ENCODE measurements at regions not wholly inside any gene's neighbourhood (a gene's known extent, or its start where the extent isn't known, plus 50 kb on each side); places are given as distances from the start of the nearest gene placed in this dataset.

DNA sequence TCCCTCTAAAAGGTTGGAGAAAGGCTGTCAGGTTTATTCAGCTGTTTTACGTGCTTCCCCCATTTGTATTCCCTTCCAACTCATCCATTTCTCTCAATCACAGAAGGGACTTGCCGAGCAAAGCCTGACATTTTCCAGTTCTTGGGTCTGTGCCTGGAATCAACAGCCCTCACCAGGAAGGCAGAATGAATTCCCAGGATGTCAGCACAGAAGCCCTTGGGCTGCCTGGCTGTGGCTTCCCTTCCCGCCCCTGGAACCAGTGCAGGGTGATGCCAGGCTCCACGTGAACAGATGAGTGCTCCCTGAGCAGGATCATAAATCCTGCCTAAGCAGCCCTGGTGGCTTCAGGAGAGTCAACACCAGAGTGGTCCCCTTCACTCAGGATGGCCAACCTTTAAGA lies 86.1 kb upstream of the CD83 start:
- DNase-seq (ENCODE audit: low read depth in 3 of 3, low spot score in 2 of 3), result no peak

DNA sequence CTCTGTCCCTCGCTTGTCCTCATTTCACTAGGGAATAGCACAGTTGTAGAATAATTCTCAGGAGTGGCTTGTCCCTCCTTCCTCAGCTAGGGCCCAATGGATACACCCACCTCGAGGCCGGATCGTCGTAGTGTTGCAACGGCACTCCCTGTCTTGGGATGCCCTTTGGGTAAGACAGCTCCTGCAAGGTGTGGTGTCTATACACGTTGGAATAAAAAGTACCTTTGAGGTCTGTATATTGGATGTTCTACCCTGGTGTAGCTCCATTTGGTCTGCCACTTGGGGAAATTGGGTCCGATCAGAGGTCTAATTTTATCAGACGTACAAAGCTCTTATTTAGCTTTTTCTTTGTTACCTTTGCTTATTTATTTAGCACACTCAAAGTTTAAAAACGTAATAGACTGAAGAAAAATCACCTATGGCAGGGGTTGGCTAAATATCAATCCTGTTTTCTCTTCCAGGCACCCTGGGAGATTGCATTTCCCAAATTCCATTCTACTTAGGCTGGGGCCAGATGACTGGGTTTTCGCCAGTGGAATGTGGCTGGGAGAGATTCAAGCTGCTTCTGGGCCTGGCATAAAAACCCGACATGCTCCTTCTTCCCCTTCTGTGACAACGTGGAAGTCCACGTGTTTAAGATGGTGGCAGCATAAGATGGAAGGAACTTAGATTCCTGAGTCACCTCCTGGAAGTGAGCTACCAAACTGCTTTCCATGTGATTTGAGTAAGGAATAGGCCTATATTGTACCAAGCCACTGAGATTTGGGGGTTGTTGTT lies 82.3 kb upstream of the CD83 start:
- no peak for DNase-seq (ENCODE audit: low read depth in 3 of 3, low spot score in 2 of 3)

DNA sequence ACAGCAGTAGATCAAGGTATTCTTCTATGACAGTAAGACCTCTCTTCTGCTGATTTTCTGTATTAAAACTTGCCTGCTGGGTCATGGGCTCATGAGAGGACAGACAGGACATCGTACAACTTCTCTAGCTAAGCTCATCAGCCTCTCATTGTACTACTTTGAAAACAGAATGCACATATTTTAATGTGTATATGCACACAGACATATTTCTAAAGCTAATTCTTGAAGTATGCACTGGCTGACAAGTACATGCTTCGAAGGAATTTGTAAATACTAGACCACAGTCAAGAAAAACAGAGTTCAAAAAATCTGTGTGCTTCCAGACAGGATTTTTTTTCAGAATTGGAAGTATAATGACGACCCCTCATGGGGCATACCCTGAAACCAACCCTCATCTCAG lies 81.7 kb upstream of the CD83 start:
- DNase-seq (ENCODE audit: low read depth in 3 of 3, low spot score in 2 of 3), result no peak

DNA sequence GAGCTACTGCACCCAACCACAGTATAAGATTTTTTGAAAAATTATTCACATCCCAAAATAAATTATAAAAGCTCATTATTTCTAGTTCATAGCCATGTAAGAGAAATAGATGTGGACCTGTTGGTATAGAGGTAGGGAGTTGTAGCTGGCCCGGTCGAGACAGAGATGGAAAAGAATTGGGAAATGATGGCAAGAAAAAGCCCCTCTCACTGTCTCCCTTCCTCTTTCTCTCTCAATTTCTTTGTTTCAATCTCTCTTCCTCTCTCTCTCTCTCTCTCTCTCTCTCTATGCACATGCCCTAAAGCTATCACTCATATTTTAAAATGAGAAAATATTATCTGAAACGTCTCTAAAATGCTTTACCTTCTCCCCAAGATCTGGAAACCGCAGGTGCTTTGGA lies 80.7 kb upstream of the CD83 start:
- DNase-seq (ENCODE audit: low read depth in 3 of 3, low spot score in 2 of 3), result no peak

DNA sequence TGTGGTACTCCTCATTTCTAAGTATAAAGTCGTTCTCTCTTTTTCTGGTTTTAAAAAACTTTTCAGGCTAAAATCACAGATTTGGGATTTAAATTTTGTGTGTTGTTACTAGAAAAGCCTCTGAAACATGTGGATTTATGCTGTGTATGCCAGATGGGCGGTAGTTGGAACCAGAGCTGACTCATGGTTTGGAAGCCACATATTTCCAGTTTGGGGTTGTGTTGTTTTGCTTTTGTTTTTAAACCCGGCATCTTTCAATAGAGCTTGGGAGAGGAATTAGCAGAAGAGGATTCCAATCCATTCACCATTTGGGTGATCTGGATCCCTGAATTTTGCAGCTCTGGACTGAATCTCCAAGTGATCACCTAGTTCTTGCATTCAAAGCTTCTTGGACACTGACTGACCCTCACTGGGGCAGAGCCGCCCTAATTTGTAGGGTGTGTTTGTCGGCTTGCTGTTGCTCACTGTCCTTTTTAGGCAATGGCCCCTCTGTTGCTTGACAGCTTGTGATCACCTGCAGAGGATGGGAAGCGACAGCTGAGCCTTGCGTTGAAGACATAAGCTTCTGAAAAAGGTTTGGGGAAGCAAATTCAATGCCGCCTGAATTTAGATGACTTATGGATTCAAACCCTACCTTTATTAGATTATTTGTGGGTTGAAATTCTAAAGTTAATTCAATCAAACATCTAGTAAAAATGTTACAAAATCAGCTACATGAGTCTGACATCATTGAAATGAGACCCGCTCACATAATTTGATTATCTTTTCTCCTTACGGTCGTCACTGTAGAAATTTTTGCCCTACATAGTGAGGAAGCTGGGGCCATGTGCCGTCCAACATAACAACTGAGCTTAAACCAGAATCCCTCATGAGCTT lies 79.9 kb upstream of the CD83 start:
- DNase-seq (ENCODE audit: low read depth in 3 of 3, low spot score in 2 of 3), result no peak

DNA sequence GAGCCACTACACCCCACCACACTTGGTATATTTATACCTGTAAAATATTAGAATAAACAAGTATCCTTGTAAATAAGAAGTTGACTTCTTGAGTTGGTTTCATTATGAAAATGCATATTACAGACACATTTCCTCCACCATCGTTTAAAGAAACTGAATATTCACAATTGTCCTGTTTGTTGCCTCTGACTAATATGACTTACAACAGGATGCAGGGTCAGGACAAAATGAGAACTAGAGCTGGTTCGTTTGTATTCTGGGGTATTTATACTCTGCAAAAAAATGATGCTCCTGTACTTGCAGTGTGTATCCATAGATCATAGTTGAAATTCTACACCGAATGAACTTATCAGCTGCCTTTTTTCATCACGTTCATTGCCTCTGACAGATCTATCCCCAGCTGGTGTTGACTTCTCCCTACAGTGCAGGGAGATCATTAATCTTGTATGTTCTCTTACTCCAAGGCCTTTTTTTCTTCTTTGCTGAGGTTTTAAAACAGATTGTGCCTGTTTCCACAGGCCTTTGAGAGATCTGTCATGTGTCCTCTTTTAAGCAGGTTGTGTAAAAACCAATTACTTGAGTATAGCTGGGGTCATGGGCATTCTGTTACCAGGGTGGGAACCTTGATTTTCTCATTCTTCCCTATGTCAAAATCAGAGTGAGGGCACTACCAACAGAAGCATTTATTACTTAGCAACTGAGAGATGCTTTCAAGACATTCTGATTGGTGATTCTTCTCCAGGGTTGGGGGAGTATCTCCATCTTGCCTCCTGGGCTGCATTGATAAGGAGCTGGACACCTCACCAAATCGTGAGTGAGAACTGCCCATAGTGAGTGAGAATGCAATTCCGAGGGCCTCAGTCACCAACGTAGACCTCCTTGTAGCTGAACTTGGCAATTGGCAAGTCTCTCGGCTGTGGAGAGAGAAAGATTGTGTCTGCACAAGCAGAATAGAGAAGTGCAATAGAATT lies 78.8 kb upstream of the CD83 start:
- peak in 1 of 3 donors; percentile 12 for DNase-seq (ENCODE audit: low read depth in 3 of 3, low spot score in 2 of 3)

DNA sequence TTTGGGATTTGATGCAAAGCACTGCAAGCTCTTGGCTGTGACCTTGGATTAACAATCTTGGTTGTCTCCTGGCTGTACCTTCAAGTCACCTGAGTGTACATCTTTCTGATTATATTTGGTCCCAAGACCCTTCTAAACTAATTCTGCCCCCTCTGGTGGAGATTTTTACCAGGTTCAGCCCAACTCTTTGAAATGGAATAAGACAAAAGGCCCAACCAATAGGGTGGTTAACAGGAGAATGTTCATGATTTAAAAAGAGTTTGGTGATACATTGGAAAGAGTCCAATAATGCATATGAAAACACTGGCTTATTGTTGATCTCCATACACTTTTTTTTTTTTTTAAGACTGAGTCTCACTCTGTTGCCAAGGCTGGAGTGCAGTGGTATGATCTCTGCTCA lies 77.5 kb upstream of the CD83 start:
- no peak for DNase-seq (ENCODE audit: low read depth in 3 of 3, low spot score in 2 of 3)

DNA sequence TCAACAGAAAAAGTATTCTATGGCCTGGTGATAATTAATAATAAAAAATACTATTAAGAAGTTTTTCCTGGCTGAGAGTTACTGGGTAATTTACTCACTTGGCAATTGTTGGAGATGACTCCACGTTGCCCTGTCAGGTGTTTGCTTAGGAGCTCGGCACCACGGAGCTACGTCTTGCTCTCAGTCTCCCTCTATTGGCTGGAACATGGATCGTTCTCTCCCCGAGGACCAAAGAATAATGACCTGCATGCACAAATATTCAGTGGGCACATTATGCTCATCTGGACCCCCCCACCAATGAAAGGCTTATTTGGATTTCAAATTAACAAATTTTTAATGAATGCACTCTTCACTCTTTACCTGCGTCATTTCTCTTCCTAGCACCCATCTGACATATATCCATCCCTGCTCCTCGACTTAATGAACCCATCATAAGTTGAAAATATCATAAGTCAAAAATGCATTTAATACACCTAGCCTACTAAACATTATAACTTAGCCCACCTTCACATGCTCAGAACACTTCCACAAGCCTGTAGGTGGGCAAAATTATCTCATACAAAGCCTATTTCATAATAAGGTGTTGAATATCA lies 71.0 kb upstream of the CD83 start:
- DNase-seq (ENCODE audit: low read depth in 3 of 3, low spot score in 2 of 3), result no peak

DNA sequence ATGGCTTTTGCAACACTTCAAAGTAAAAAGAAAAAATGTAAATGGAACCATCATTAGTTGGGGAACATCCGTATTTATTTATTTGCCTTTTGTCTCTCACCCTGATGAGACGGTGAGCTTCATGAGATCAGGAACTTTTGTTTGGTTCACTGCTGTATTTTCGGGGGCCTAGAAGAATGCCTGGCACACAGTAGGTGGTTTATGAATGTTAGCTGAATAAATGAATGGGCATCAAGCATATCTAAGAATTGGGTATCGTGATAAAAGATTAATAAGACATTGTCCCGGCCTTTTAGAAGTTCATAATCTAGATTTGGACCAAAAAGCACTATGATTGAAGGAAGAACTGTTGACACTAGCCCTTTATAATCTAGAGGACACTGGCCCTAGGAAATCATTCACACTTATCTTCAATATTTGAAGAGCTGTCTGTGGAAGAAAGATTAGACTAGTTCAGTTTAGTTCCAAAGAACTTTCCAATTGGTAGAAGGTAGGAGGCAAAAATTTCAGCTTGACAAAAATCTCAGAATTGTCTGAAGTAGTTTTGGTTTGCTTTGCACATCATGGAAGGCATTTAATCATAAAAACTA lies 70.3 kb upstream of the CD83 start:
- no peak for DNase-seq (ENCODE audit: low read depth in 3 of 3, low spot score in 2 of 3)

DNA sequence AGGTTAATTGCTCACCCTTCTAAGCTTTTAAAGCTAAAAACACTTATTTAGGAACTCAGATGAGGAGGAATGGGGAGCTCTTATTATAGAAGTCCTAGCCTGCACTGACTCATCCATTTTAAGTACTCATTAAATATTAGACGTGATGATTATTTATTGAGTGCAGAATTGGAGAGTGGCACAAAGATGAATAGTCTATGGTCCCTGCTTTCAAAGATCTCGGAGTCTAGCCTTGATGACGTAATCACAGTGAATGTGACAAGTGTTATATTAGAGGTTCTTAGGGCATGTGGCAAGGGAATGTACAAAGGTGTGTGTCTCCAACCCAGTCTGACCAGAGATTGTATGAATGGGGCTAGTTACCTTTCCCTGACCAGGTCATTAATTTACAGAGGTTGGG lies 68.7 kb upstream of the CD83 start:
- no peak for DNase-seq (ENCODE audit: low read depth in 3 of 3, low spot score in 2 of 3)

DNA sequence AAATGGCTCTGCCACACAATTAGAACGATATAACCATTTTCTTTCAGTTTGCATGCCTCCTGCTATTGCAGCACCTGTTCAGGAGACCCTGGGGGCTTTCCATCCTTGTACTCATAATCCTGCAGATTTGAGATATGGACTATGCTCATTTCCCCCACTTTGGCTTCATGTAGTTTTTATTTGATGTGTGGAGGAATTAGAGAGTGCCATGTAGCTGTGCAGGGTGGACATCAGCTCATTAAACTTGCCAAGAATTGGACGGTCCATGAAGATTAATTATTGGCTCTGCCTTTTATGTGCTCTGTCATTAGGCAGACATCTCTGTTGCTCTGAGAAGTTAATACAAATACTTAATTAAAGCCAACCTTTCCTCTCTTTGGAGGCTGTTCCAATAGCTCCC lies 66.2 kb upstream of the CD83 start:
- no peak for DNase-seq (ENCODE audit: low read depth in 3 of 3, low spot score in 2 of 3)

DNA sequence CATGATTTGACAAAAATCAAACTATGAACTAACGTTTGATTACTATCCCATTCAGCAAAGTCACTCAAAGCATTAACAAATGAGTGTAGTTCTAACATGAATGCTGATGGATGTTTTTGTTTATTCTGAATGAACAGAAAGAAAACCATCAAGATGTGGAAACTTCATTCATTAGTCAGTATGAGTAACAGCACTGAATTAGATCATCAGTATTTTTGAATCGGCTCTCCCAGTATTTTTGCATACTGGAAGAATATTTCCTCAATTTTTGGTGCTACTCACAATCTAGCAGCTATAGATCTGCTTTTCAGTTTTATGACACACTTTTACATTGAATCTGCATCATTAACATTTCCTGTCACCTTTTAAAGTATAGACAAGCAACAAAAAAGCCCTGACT lies 63.8 kb upstream of the CD83 start:
- DNase-seq (ENCODE audit: low read depth in 3 of 3, low spot score in 2 of 3), result no peak

DNA sequence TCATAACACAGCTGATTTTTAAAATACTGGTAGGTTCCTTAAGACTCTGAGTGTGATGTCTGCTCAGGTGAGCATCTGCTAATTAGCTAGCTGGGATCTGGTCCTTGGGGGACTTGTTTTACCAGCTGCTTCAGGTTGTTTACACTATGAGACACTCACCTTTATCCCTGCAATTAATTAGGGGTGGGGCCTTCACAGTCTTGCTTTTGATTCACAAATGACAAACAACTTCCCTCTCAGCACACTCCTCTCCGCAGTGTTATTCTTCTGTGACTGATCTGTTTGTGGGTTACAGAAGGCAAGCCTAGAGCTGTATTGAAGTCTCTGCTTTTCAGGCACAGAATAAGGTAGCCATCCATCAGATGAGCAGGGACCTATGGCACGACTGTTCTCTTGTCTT lies 62.0 kb upstream of the CD83 start:
- no peak for DNase-seq (ENCODE audit: low read depth in 3 of 3, low spot score in 2 of 3)

DNA sequence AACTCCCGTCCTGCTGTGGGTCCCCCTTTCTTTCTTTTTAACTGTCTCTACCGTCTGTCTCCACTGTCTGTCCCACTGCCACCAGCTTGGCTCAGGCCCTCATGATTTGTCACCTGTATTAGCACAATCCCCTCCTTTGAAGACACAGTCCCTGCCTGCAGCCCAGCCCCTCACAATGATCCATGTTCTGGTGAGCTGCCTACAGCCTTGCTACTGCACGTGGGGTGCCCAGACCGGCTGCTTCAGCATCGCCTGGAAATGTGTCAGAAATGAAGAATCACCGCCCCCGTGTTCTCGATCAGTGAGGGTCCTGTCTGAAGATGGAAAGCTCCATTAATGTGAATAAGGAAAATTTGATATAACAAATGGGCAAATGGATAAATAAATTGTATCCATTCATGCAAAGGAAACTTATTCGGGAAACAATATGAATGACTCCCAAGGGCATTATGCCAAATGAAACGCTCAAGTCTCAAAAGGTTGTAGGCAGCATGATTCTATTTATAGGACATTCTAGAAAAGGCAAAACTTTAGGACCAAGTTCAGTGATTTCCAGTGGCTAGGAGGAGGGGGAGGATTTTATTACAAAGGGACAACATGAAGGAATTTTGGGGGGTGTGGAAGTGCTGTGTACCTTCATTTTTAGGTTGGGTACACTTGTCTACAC lies 59.4 kb upstream of the CD83 start:
- DNase-seq (ENCODE audit: low read depth in 3 of 3, low spot score in 2 of 3), result no peak

DNA sequence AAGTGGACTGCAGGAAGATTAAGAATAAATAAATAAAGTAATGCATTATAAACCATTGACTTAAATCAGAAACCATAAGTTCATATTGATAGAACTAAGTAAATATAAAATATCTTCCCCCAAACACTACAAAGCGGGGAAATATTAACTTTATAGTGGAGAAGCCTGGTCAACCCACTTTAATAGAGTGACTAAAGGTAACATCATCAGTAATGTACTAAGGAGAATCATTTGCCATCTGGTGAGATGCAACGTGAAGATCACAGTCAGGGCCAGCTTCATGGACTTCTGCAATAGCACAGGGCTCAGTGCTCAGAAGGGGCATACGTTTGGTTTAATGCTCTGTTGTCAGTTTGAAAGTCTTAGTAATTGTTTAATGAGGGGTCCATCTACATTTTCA lies 58.8 kb upstream of the CD83 start:
- no peak for DNase-seq (ENCODE audit: low read depth in 3 of 3, low spot score in 2 of 3)

DNA sequence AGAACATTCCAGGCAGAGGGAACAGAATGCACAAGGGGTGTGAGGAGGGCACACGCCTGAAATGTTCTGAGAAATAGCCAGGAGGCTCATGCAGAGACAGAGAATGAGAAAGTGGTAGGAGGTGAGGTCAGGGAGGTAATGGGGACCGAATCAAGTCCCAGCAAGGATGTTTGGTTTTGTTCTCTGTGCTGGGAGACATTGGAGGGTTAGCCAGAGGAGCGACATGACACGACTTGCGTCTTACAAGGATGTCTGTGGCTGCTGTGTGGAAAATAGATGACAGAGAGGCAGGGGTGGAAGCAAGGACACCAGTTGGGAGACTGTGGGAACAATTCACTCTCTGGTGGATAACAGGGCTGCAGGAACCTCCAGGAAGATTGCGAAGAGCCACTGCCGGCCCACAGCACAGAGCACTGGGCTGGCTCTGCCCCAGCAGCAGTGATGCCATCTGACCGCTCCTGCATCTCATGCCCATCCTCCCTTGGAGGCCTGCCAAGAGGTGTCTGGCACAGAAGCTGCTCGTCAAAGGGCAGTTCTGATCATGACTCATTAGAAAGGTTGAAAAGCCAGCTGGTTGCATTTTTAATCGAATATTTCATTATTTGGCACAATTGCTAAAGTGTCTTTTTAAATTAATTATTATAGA lies 57.7 kb upstream of the CD83 start:
- no peak for DNase-seq (ENCODE audit: low read depth in 3 of 3, low spot score in 2 of 3)

DNA sequence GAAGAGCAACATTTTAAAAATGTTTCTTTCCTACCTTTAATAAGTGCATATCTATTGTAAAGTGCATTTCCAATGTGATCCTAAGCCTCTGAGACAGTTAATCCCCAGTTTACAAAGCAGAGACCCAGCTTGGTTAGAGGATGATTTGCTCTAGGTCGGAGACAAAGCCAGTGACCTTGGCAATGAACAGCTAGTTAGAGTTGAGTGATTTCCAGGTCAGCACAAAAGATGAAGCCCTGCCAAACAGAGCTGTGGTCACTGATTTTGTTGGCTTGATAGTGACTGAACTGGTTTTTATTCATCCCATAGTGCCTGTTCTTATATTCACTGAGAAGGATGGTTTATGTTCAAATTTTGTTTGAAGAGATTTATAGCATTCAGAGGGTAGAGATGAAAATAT lies 56.6 kb upstream of the CD83 start:
- no peak for DNase-seq (ENCODE audit: low read depth in 3 of 3, low spot score in 2 of 3)

DNA sequence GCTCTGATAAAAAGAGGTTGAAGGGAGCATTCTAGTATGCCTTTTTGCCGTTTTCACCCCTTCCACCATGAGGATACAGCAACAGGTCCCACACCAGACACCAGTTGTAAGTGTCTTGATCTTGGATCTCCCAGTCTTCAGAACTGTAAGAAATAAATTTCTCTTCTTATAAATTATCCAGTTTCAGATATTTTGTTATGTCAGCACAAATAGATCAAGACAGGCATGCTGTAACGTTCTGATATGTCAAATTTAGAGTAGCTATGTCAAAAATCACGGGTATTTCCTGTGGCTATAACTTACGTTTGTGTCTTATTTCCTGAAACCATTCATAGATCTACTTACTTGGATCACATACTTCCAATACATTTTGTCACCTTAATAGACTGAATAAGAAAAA lies 55.9 kb upstream of the CD83 start:
- DNase-seq (ENCODE audit: low read depth in 3 of 3, low spot score in 2 of 3), result no peak

DNA sequence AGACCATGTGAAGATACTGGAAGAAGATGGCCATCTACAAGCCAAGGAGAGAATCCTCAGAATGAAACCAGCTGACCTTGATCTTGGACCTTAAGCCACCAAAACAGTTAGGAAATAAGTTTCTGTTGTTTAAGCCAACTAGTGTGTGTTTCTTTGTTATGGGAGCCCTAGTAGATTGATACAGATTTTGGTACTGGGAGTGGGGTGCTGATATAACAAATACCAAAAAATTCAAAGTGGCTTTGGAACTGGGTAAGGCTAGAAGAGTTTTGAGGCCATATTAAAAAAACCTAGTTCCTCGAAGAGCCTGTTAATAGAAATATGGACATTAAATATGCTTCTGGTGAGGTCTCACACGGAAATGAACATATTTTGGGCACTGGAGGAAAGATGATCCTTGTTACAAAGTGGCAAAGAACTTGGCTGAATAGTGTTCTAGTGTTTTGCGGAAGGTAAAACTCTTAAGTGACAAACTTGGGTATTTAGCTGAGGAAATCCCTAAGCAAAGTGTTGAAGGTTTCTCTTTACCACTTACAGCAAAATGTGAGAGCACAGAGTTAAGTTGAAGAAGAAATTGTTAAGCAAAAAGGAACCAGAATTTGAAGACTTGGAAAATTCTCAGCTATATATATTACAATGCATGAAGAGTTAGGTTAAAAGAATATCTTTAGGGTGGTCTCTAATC lies 55.1 kb upstream of the CD83 start:
- DNase-seq (ENCODE audit: low read depth in 3 of 3, low spot score in 2 of 3), result no peak
